NOMO-1 treated with DMSO at 0.1 percent for 48 hours (cell line): ENCODE measurements at regions not wholly inside any gene's neighbourhood (a gene's known extent, or its start where the extent isn't known, plus 50 kb on each side); places are given as distances from the start of the nearest gene placed in this dataset.

Source experiments
- DNase-seq: peaks from one replicate; lab custom pipeline; 2025; ENCODE audit not compliant: unreplicated experiment; lab: John Stamatoyannopoulos, UW

- DNase-seq = no peak
These were observed 298.8 kb upstream of the CTSO start for GRCh38 chr4:156252358-156252921.

- no peak for DNase-seq
These were observed 297.9 kb upstream of the CTSO start for GRCh38 chr4:156251373-156252065.

- DNase-seq = no peak
These were observed 295.3 kb upstream of the CTSO start for GRCh38 chr4:156248917-156249316.

DNA sequence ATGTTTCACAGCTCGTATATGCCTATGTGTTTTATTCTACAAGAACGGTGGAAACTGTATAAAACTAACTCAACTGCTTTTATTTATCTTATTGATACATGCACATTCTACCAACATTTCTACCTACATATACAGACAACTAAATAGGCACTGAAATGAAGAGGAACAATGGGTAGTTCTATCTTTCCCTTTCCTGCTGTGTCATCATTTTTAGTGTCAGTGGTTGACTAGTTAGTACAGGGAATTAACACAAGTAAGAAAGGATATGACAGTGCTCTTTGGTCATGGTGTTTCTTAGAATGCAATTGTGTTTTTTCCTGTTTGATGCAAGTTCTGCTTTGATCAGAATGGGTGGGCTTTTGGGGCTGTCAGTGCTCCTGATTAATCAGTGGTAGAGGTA lies 293.8 kb upstream of the CTSO start:
- DNase-seq = no peak

GRCh38 chr4:156243015-156243414 lies 289.3 kb upstream of the CTSO start:
- DNase-seq = no peak

GRCh38 chr4:156242390-156242789 lies 288.7 kb upstream of the CTSO start:
- DNase-seq = no peak

DNA sequence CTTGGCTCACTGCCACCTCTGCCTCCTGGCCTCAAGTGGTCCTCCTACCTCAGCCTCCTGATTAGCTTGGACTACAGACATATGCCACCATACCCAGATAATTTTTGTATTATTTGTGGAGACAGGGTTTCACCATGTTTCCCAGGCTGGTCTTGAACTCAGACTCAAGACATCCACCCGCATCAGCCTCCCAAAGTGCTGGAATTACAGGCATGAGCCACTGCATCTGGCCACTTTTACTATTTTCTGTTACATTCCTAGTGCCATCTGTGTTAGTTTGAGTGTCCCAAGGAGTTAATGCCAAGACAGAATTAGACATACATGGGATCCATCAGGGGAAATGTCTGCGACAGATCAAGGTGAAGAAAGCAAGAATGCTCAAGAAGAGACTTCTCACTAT lies 288.2 kb upstream of the CTSO start:
- no peak for DNase-seq

DNA sequence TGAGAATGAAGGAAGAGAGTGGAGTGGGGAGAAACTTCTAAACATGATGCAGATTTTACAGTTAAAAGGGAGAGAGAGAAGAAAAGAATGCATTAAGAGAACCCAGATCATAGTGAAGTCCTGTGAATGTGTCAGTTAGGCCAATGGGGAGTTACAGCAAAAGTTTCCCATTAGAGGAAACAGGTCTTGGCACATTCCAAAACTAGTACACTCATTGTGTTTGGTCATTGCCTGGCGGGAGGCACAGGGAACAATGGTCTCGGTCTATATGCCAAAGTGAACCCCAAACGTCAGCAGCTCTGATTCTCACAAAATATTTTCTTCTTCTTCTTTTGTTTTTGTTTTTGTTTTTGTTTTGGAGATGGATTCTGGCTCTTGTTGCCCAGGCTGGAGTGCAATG lies 284.5 kb upstream of the CTSO start:
- DNase-seq = no peak

- DNase-seq = no peak
These were observed 283.6 kb upstream of the CTSO start for GRCh38 chr4:156237231-156237630.

GRCh38 chr4:156230176-156230575 lies 276.5 kb upstream of the CTSO start:
- DNase-seq = no peak

DNA sequence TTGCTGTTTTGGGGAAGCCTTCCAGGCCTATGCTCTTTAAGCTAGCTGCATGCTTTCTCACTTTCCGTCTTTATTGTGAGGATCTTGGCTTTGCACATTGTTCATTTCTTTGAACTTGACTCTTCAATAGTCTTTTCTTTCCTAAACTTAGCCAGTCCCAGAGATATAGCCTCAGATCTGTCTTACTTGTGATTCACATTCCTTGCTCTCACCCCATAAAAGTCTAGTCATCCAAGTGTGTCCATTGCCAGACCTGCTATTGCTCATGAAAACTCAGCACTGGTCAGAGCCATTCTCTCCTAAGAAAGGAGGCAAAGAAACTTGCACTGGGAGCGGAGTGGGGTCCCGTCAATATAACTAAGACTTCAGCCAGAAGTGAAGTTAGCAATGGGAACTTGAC lies 275.0 kb upstream of the CTSO start:
- DNase-seq = no peak

- DNase-seq = no peak
These were observed 273.7 kb upstream of the CTSO start for GRCh38 chr4:156227321-156227720.

DNA sequence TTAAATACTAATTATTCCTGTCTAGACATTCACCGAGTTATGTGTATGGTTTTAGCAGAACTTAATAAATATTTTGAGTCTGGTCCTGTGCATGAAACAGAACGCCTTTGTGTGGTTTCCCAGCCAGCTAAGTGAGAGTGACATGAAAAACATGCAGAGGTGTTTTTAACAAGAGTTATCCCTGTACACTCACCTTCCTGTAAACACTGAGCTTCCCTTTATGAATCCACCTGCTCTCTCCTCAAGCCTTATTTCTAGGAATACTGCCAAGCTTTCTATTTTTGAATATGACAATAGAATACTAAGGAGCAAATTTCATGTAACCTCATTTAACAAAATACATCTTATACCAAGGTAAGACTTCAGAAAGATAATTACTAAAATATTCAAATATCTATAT lies 270.3 kb upstream of the CTSO start:
- no peak for DNase-seq

DNA sequence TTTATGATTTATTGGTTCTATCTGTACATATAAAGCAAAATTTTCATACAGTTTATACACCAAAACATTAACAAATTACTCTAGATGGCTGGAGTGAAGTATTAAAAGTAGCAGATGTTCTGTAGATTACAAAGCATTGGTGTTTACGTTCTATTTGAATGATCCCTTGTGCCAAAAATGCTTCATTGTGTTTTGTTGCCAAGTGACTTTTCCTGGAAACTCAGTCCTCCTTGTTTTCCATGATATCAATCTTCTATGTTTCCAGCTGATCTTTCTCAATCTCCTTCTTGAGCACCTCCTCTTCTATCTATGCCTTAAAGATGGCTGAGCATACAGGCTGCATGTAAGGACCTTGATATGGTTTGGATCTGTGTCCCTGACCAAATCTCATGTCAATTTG lies 263.6 kb upstream of the CTSO start:
- DNase-seq = no peak

DNA sequence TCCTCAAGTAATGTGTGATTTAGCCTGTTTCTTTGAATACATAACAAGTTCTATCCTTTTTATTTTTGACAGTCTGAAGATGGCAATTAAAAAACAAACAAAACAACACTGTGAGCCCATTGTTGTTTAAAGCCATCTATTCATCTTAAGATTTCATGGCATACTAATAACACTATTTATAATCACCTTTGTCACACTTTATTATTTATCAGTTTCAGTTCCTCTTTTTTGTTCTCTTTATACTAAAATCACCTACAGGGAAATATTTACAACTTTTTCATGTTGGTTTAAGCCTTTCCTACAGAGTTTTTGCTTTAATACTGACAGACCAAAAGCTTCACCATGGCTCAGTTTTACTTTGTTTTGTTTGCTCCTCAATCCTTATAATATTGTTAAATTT lies 247.4 kb upstream of the CTSO start:
- DNase-seq = no peak

GRCh38 chr4:156198511-156198910 lies 244.8 kb upstream of the CTSO start:
- no peak for DNase-seq

DNA sequence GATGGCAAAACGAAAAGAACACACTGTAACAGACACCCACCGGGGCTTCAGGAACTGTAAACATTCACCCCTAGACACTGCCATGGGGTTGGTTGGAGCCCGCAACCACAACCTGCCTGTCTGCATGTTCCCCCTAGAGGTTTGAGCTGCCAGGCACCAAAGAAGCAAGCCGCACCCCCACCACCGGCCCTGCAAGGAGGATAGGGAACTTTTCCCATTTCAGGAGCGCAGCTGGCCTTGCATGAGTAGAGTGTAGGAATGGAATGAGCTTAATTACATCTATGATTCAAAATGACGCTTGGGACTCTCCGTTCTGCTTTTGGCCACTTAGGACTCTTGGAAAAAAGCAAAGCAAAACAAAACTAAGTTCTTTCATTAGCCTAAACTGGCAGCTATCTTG lies 243.6 kb upstream of the CTSO start:
- DNase-seq = no peak

DNA sequence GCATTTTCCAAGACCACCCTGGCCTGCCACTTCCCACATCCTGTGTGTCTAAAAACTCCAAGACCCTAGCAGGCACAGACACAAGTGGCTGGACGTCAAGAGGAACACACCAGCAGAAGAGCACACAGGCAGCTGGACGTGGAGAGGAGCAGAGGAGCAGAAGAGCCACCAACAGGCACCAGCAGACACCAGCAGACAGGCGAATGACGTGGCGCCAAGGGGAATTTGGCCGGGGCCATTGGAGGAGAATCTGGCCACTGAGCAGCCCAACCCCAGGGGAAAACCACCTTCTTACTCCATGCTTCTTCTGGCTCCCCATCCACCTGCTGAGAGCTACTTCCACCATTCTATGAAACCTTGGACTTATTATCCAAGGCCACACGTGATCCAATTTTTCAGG lies 243.1 kb upstream of the CTSO start:
- no peak for DNase-seq

GRCh38 chr4:156195914-156196313 lies 242.2 kb upstream of the CTSO start:
- DNase-seq = no peak

DNA sequence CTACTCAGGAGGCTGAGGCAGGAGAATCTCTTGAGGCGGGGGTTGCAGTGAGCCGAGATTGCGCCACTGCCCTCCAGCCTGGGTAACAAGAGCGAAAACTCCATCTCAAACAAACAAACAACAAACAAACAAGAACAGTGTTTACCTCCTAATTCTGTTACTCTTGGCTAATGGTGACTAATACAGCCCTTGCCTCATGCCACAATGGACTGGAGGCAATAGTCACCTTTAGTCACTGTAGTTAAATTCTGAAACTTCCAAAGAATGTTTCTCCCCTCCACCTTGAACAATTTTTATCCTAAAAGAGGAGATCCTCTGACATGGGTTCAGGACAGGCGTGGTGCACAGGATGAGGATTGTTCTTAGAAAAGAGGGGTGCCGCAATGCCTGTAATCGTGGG lies 241.2 kb upstream of the CTSO start:
- DNase-seq = no peak

- no peak for DNase-seq
These were observed 240.1 kb upstream of the CTSO start for GRCh38 chr4:156193800-156194199.

- DNase-seq = no peak
These were observed 239.4 kb upstream of the CTSO start for GRCh38 chr4:156193106-156193505.

DNA sequence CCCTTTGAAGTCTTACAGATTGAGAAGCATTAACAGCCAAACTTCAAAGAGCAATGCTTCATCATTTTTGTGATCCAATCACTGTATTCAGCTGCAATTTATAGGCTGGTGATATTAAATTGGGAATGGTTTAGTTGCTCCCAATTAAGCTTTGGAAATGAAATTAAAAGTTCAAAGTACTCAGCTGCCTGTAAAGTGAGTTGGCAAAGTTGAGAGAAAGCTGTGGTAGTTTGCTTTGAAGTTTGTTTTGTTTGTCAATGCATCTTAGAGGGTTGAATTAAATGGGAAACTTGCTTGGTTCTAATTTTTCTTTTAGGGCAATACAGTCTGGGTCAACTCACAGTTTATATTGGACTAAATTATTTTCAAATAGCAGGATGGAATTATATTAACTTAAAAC lies 238.4 kb upstream of the CTSO start:
- DNase-seq = no peak
